IMR-90 (cell line): ENCODE measurements at regions not wholly inside any gene's neighbourhood (a gene's known extent, or its start where the extent isn't known, plus 50 kb on each side); places are given as distances from the start of the nearest gene placed in this dataset.

ENCODE experiments used
- ATAC-seq: fragments of 200-7000 bp; cut with Tn5 transposase; 2 replicates; pipeline ENCODE4 v1.9.1; 2020; ENCODE audit warnings: low read depth, mild to moderate bottlenecking, moderate library complexity
- BruUV-seq: library from RNA; stranded (reverse); fragments of 400-500 nt; replicated peaks from 2 replicates; lab custom pipeline; 2021; lab: Mats Ljungman, UMichigan
- CTCF ChIA-PET: fragments of 300-600 bp; formaldehyde crosslinking; extraction: SDS; loops from one replicate; lab custom pipeline; 2021; ENCODE audit warnings: antibody characterized with exemption; lab: Yijun Ruan, JAX
- POLR2A ChIA-PET: fragments of 300-600 bp; sonication (Branson Sonifier 250); formaldehyde crosslinking; loops from one replicate; lab custom pipeline; 2022; ENCODE audit warnings: antibody characterized with exemption; ENCODE audit not compliant: unreplicated experiment; lab: Charles Lee
- DNase-seq: peaks from one replicate; pipeline ENCODE4 v3.0.0; 2013
- H2AFZ ChIP-seq: replicated peaks from 2 replicates; pipeline ENCODE3; 2013; ENCODE audit warnings: low read length, mild to moderate bottlenecking; ENCODE audit not compliant: poor library complexity
- H2AK5ac ChIP-seq: 2 replicates; pipeline ENCODE4 v1.6.1; 2013; ENCODE audit warnings: low read depth, low read length, inconsistent platforms
- H2AK9ac ChIP-seq: replicated peaks from 2 replicates; pipeline ENCODE3; 2013; ENCODE audit warnings: mild to moderate bottlenecking, low read depth, low read length, moderate library complexity; ENCODE audit not compliant: poor library complexity
- H2BK120ac ChIP-seq: 2 replicates; pipeline ENCODE4 v1.6.1; 2013; ENCODE audit warnings: low read depth, low read length, inconsistent platforms
- H2BK15ac ChIP-seq: 3 replicates; pipeline ENCODE4 v1.6.1; 2013; ENCODE audit warnings: low read depth, low read length, inconsistent platforms
- H2BK20ac ChIP-seq: 2 replicates; pipeline ENCODE4 v1.6.1; 2013; ENCODE audit warnings: low read depth, mild to moderate bottlenecking, inconsistent platforms, low read length, moderate library complexity
- H2BK5ac ChIP-seq: 2 replicates; pipeline ENCODE4 v1.6.1; 2013; ENCODE audit warnings: mild to moderate bottlenecking, low read depth, low read length, inconsistent platforms; ENCODE audit not compliant: poor library complexity, severe bottlenecking
- H3K14ac ChIP-seq: replicated peaks from 2 replicates; pipeline ENCODE4 v1.6.1; 2013; ENCODE audit warnings: low read depth, low read length, inconsistent platforms
- H3K18ac ChIP-seq: 2 replicates; pipeline ENCODE4 v1.6.1; 2013; ENCODE audit warnings: low read depth, low read length, control low read depth
- H3K23ac ChIP-seq: 2 replicates; pipeline ENCODE4 v1.6.1; 2013; ENCODE audit warnings: low read depth, low read length, inconsistent platforms
- H3K27ac ChIP-seq: 2 replicates; pipeline ENCODE4 v1.5.1; 2013; ENCODE audit warnings: mild to moderate bottlenecking, control low read depth, low read length; ENCODE audit not compliant: insufficient read depth
- H3K27me3 ChIP-seq: 2 replicates; pipeline ENCODE4 v1.6.1; 2013; ENCODE audit warnings: low read length; ENCODE audit not compliant: control insufficient read depth, insufficient read depth
- H3K36me3 ChIP-seq: 2 replicates; pipeline ENCODE4 v1.6.1; 2013; ENCODE audit warnings: low read length, mixed read lengths; ENCODE audit not compliant: control insufficient read depth, insufficient read depth
- H3K4ac ChIP-seq: 2 replicates; pipeline ENCODE4 v1.6.1; 2013; ENCODE audit warnings: low read depth, low read length, inconsistent platforms
- H3K4me1 ChIP-seq: 2 replicates; pipeline ENCODE4 v1.6.1; 2013; ENCODE audit warnings: low read length, mixed read lengths; ENCODE audit not compliant: control insufficient read depth, insufficient read depth
- H3K4me2 ChIP-seq: 2 replicates; pipeline ENCODE4 v1.6.1; 2013; ENCODE audit warnings: low read depth, mild to moderate bottlenecking, control low read depth, low read length, moderate library complexity
- H3K4me3 ChIP-seq: 2 replicates; pipeline ENCODE4 v1.5.1; 2013; ENCODE audit warnings: low read depth, mild to moderate bottlenecking, control low read depth, low read length, moderate library complexity; ENCODE audit not compliant: insufficient read depth
- H3K56ac ChIP-seq: 2 replicates; pipeline ENCODE4 v1.6.1; 2013; ENCODE audit warnings: low read length, inconsistent platforms; ENCODE audit not compliant: insufficient read depth; ENCODE audit errors: extremely low read depth
- H3K79me1 ChIP-seq, 2 experiments: 2 replicates each; pipeline ENCODE4 v1.6.1; 2013; ENCODE audit warnings: low read length in 2 of 2, inconsistent platforms in 1 of 2, low read depth in 1 of 2
- H3K9ac ChIP-seq: 2 replicates; pipeline ENCODE4 v1.6.1; 2013; ENCODE audit warnings: low read depth, low read length, control low read depth
- H3K9me1 ChIP-seq: 2 replicates; pipeline ENCODE4 v1.6.1; 2013; ENCODE audit warnings: low read length, inconsistent platforms; ENCODE audit not compliant: insufficient read depth
- H3K9me3 ChIP-seq: 2 replicates; pipeline ENCODE4 v1.6.1; 2013; ENCODE audit warnings: low read length; ENCODE audit not compliant: control insufficient read depth, insufficient read depth
- H4K20me1 ChIP-seq: 2 replicates; pipeline ENCODE4 v1.6.1; 2013; ENCODE audit warnings: low read length, inconsistent platforms; ENCODE audit not compliant: insufficient read depth
- H4K5ac ChIP-seq: 2 replicates; pipeline ENCODE4 v1.6.1; 2013; ENCODE audit warnings: mild to moderate bottlenecking, low read depth, low read length, control low read depth
- H4K8ac ChIP-seq, 2 experiments: 2 replicates each; pipeline ENCODE4 v1.6.1; 2013; ENCODE audit warnings: low read depth in 2 of 2, low read length in 2 of 2, control low read depth in 1 of 2, inconsistent platforms in 1 of 2
- H4K91ac ChIP-seq: 2 replicates; pipeline ENCODE4 v1.6.1; 2013; ENCODE audit warnings: low read depth, low read length, inconsistent platforms; ENCODE audit not compliant: insufficient read depth
- BHLHE40 ChIP-seq: fragments of 150-350 bp; IDR thresholded peaks from 2 replicates; pipeline ENCODE4 v1.6.1; 2016; ENCODE audit warnings: mild to moderate bottlenecking, low read depth, low read length
- CEBPB ChIP-seq: IDR thresholded peaks from 2 replicates; pipeline ENCODE4 v1.6.1; 2012; ENCODE audit warnings: low read depth, low read length, improper control_type of control experiment
- CHD1 ChIP-seq: IDR thresholded peaks from 2 replicates; pipeline ENCODE4 v1.6.1; 2012; ENCODE audit warnings: low read depth, low read length, improper control_type of control experiment
- FOS ChIP-seq: fragments of 150-350 bp; IDR thresholded peaks from 2 replicates; pipeline ENCODE4 v1.6.1; 2016; ENCODE audit warnings: low read depth, low read length
- MAFK ChIP-seq: IDR thresholded peaks from 2 replicates; pipeline ENCODE4 v1.6.1; 2012; ENCODE audit warnings: low read depth, low read length, improper control_type of control experiment
- MAZ ChIP-seq: IDR thresholded peaks from 2 replicates; pipeline ENCODE4 v1.6.1; 2012; ENCODE audit warnings: low read depth, mild to moderate bottlenecking, low read length, improper control_type of control experiment, moderate library complexity, borderline replicate concordance
- MXI1 ChIP-seq: IDR thresholded peaks from 2 replicates; pipeline ENCODE4 v1.6.1; 2012; ENCODE audit warnings: low read depth, mild to moderate bottlenecking, low read length, moderate library complexity, borderline replicate concordance
- NFE2L2 ChIP-seq: fragments of 150-350 bp; IDR thresholded peaks from 2 replicates; pipeline ENCODE4 v1.6.1; 2016; ENCODE audit warnings: low read depth, mild to moderate bottlenecking, low read length
- POLR2A ChIP-seq: IDR thresholded peaks from 2 replicates; pipeline ENCODE4 v1.6.1; 2012; ENCODE audit warnings: mild to moderate bottlenecking, low read depth, low read length
- RAD21 ChIP-seq: IDR thresholded peaks from 2 replicates; pipeline ENCODE4 v1.6.1; 2012; ENCODE audit warnings: low read length, improper control_type of control experiment
- RCOR1 ChIP-seq: IDR thresholded peaks from 2 replicates; pipeline ENCODE4 v1.6.1; 2012; ENCODE audit warnings: mild to moderate bottlenecking, low read length, improper control_type of control experiment; ENCODE audit not compliant: insufficient replicate concordance
- RFX5 ChIP-seq: IDR thresholded peaks from 2 replicates; pipeline ENCODE4 v1.8.0; 2012; ENCODE audit warnings: low read depth, mild to moderate bottlenecking, low read length, moderate library complexity
- SMC3 ChIP-seq: fragments of 150-350 bp; IDR thresholded peaks from 2 replicates; pipeline ENCODE4 v1.6.1; 2016; ENCODE audit warnings: low read depth, mild to moderate bottlenecking, antibody characterized with exemption, low read length, moderate library complexity
- USF2 ChIP-seq: fragments of 150-350 bp; IDR thresholded peaks from 2 replicates; pipeline ENCODE4 v1.6.1; 2017; ENCODE audit warnings: mild to moderate bottlenecking, antibody characterized with exemption, low read length, low read depth
- WGBS, 2 experiments: methylation state at CpG; one replicate each; pipeline versions ENCODE4 v1.1.5 to v1.1.7; 2013; ENCODE audit warnings: missing lambda C conversion rate in 2 of 2; ENCODE audit not compliant: insufficient read length in 1 of 2; ENCODE audit errors: extremely low coverage in 2 of 2; 5-methylcytosine and 5-hydroxymethylcytosine counted together
- dilution Hi-C: fragments of 300-500 bp; cut with HindIII; formaldehyde crosslinking; loops from one replicate; pipeline ENCODE4 v1.14.3; 2018; ENCODE audit warnings: low sequenced_read_pairs; ENCODE audit not compliant: unreplicated experiment
- in situ Hi-C: fragments of 300-500 bp; cut with MboI; formaldehyde crosslinking; loops from 3 replicates; pipeline ENCODE4 v1.14.3; 2019; ENCODE audit warnings: low sequenced_read_pairs, inconsistent platforms, mixed read lengths
- intact Hi-C: fragments of 100-400 bp; cut with micrococcal nuclease; formaldehyde crosslinking; loops from 2 replicates; pipeline ENCODE4 v1.10.0; 2022
- TF ChIP-seq, protein P1 (sequence below): conservative IDR thresholded peaks from 2 replicates; pipeline ENCODE4 v1.5.1; 2012; ENCODE audit warnings: mild to moderate bottlenecking, low read depth, low read length, improper control_type of control experiment
- TF ChIP-seq, protein P2 (sequence below): fragments of 150-350 bp; IDR thresholded peaks from 2 replicates; pipeline ENCODE4 v1.6.1; 2016; ENCODE audit warnings: low read depth, mild to moderate bottlenecking, low read length, moderate library complexity, borderline replicate concordance

DNA sequence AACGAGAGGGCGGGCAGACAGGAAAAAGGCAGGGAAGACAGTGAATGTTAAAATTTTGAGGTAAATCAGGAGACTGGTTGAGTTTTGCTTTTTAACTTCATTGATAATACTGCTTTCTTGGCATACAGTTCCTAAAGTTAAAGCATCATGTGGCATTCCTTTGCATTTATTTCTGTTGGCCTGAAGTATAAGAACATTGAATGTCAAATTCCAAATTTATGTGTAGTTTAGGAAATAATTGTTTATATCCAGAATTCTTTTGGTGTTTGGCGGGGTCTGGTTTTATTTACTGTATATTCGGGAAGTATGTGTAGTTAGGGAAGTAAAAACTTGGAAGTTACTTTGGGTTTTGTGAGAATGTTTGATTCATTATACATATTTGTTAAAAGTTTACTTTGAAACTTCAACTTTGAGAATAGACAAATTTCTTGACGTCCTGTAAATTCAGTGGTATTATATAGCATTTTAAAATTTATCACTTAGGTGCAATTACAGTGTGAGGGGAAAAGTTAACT is 83.2 kb downstream of the PTPDC1 start:
- Histone ChIP-seq H2AK9ac (no peak overlapping the region), H3K4me3 (peak overlapping the region; percentile 93), H4K91ac (peak overlapping the region; percentile 74; the same call in 1 of the 2 replicates), H3K27me3 (no peaks in the 10 kb centered on the region), H2BK120ac (peak overlapping the region; percentile 14; the same call in 1 of the 2 replicates), H4K8ac (peak overlapping the region; percentile 68 to 70), H3K23ac (peak overlapping the region; percentile 66), H3K4ac (peak overlapping the region; percentile 79), H3K9ac (peak overlapping the region; percentile 92), H3K14ac (peak overlapping the region; percentile 87), H3K4me2 (peak overlapping the region; percentile 99), H2BK5ac (peak overlapping the region; percentile 80), H3K79me1 (peaks cover 0 to 3% of the 10 kb centered on the region in 2 experiments; a peak in 1 of 4 replicates), H3K18ac (peak overlapping the region; percentile 76), H4K5ac (no peak overlapping the region), H3K56ac (peak overlapping the region; percentile 85), H3K4me1 (0 out of 2 replicates have a peak, but pooled peaks cover 1% of the 10 kb centered on the region), H3K9me1 (no peaks in the 10 kb centered on the region; the same call in 1 of the 2 replicates), H3K36me3 (peaks cover 2% of the 10 kb centered on the region), H2BK20ac (no peak overlapping the region), H4K20me1 (peaks cover 54% of the 10 kb centered on the region), H2BK15ac (no peak overlapping the region), H2AFZ (no peak overlapping the region), H3K27ac (peak overlapping the region; percentile 98), H3K9me3 (no peaks in the 10 kb centered on the region), H2AK5ac (peak overlapping the region; percentile 76; the same call in 1 of the 2 replicates)
- no CpG with 5 or more reads among the region's 5 CpGs for WGBS, 2 experiments
- DNase-seq (no peak), ATAC-seq (no peak)
- dilution Hi-C loops, result no loop called here
- in situ Hi-C loops, result loop anchor here (25.0 kb wide), 2 partner anchors 95 to 705 kb away; partner anchors contain the start of genes FAM120A, FAM120AOS and ZNF169
- POLR2A ChIA-PET, result no interaction called here
- intact Hi-C loops, result loop anchor here (2.0 kb wide), 1 partner anchor 103 kb away; no protein-coding TSS in a partner anchor
- CTCF ChIA-PET, result interaction anchor here (1.0 kb wide), 1 partner anchor 110 kb away, joined by 3 read pairs; no protein-coding TSS in a partner anchor
- TF ChIP-seq RAD21 (no peak), SMC3 (no peak), NFE2L2 (no peak), MXI1 (no peak), FOS (no peak), USF2 (no peak), POLR2A (no peak), MAFK (no peak), MAZ (no peak), CEBPB (no peak), CHD1 (no peak), BHLHE40 (no peak), RFX5 (no peak), RCOR1 (no peak)
- TF ChIP-seq, protein P1, sequence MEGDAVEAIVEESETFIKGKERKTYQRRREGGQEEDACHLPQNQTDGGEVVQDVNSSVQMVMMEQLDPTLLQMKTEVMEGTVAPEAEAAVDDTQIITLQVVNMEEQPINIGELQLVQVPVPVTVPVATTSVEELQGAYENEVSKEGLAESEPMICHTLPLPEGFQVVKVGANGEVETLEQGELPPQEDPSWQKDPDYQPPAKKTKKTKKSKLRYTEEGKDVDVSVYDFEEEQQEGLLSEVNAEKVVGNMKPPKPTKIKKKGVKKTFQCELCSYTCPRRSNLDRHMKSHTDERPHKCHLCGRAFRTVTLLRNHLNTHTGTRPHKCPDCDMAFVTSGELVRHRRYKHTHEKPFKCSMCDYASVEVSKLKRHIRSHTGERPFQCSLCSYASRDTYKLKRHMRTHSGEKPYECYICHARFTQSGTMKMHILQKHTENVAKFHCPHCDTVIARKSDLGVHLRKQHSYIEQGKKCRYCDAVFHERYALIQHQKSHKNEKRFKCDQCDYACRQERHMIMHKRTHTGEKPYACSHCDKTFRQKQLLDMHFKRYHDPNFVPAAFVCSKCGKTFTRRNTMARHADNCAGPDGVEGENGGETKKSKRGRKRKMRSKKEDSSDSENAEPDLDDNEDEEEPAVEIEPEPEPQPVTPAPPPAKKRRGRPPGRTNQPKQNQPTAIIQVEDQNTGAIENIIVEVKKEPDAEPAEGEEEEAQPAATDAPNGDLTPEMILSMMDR, result no peak
- TF ChIP-seq, protein P2, sequence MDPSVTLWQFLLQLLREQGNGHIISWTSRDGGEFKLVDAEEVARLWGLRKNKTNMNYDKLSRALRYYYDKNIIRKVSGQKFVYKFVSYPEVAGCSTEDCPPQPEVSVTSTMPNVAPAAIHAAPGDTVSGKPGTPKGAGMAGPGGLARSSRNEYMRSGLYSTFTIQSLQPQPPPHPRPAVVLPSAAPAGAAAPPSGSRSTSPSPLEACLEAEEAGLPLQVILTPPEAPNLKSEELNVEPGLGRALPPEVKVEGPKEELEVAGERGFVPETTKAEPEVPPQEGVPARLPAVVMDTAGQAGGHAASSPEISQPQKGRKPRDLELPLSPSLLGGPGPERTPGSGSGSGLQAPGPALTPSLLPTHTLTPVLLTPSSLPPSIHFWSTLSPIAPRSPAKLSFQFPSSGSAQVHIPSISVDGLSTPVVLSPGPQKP, result no peak
- no TSS peak for BruUV-seq
